ENCODE measurements at regions not wholly inside any gene's neighbourhood (a gene's known extent, or its start where the extent isn't known, plus 50 kb on each side); places are given as distances from the start of the nearest gene placed in this dataset.

- no peaks in the 10 kb centered on the region for H3K4me1 Mint-ChIP-seq
- H3K27ac Mint-ChIP-seq: no peak overlapping the region
- H3K36me3 Mint-ChIP-seq: no peaks in the 10 kb centered on the region
- no peak for DNase-seq
- POLR2A ChIA-PET: no interaction called here
- no peak for ATAC-seq
- no peaks in the 10 kb centered on the region for H3K9me3 Mint-ChIP-seq
- peaks cover 0 to 4% (median 0%) of the 10 kb centered on the region in 5 donors for H3K27me3 Mint-ChIP-seq
- no peak overlapping the region for H3K4me3 Mint-ChIP-seq
These were observed 662.4 kb downstream of the TBC1D4 start for GRCh38 chr13:74819549-74819948.

- ATAC-seq: no peak
- no peak for DNase-seq
- no peak overlapping the region for H3K4me3 Mint-ChIP-seq
- H3K9me3 Mint-ChIP-seq: peaks cover 1 to 18% (median 5%) of the 10 kb centered on the region in 9 donors
- POLR2A ChIA-PET: no interaction called here
- H3K36me3 Mint-ChIP-seq: peaks cover 0 to 4% (median 0%) of the 10 kb centered on the region in 3 donors
- no peak overlapping the region for H3K27ac Mint-ChIP-seq
- peaks cover 0 to 4% (median 0%) of the 10 kb centered on the region in 5 donors for H3K27me3 Mint-ChIP-seq
- H3K4me1 Mint-ChIP-seq: no peaks in the 10 kb centered on the region
These were observed 665.2 kb downstream of the TBC1D4 start for GRCh38 chr13:74816737-74817136.

GRCh38 chr13:74796157-74796556 is 662.0 kb upstream of the KLF12 start:
- no peaks in the 10 kb centered on the region for H3K4me1 Mint-ChIP-seq
- H3K4me3 Mint-ChIP-seq: no peak overlapping the region
- no peak overlapping the region for H3K27ac Mint-ChIP-seq
- no peak for ATAC-seq
- H3K27me3 Mint-ChIP-seq: peaks cover 12 to 66% (median 22%) of the 10 kb centered on the region in 5 donors
- DNase-seq: no peak
- POLR2A ChIA-PET: no interaction called here
- H3K36me3 Mint-ChIP-seq: peaks cover 0 to 5% (median 0%) of the 10 kb centered on the region in 3 donors
- H3K9me3 Mint-ChIP-seq: peaks cover 0 to 12% (median 4%) of the 10 kb centered on the region in 9 donors

GRCh38 chr13:74795526-74795925 is 661.3 kb upstream of the KLF12 start:
- DNase-seq (no peak), ATAC-seq (no peak)
- Mint-ChIP-seq H3K4me1 (no peaks in the 10 kb centered on the region), H3K27me3 (peaks cover 12 to 70% (median 22%) of the 10 kb centered on the region in 5 donors), H3K27ac (no peak overlapping the region), H3K36me3 (peaks cover 0 to 5% (median 0%) of the 10 kb centered on the region in 3 donors), H3K4me3 (no peak overlapping the region), H3K9me3 (peaks cover 0 to 16% (median 4%) of the 10 kb centered on the region in 9 donors)
- POLR2A ChIA-PET: no interaction called here

- Mint-ChIP-seq H3K27ac (no peak overlapping the region), H3K36me3 (peaks cover 0 to 5% (median 0%) of the 10 kb centered on the region in 3 donors), H3K4me3 (no peak overlapping the region), H3K4me1 (no peaks in the 10 kb centered on the region), H3K9me3 (peaks cover 0 to 16% (median 4%) of the 10 kb centered on the region in 9 donors), H3K27me3 (peaks cover 12 to 73% (median 22%) of the 10 kb centered on the region in 5 donors)
- DNase-seq: no peak
- POLR2A ChIA-PET: no interaction called here
- no peak for ATAC-seq
These were observed 660.4 kb upstream of the KLF12 start for GRCh38 chr13:74794582-74794981.

GRCh38 chr13:74794147-74794546 is 659.9 kb upstream of the KLF12 start:
- H3K4me3 Mint-ChIP-seq: no peak overlapping the region
- H3K4me1 Mint-ChIP-seq: no peaks in the 10 kb centered on the region
- H3K27me3 Mint-ChIP-seq: peaks cover 8 to 69% (median 18%) of the 10 kb centered on the region in 5 donors
- POLR2A ChIA-PET: no interaction called here
- H3K36me3 Mint-ChIP-seq: peaks cover 0 to 1% (median 0%) of the 10 kb centered on the region in 3 donors
- ATAC-seq (no peak), DNase-seq (no peak)
- peak overlapping the region in 1 of 10 donors; percentile 40 for H3K27ac Mint-ChIP-seq
- peaks cover 0 to 16% (median 3%) of the 10 kb centered on the region in 9 donors for H3K9me3 Mint-ChIP-seq

GRCh38 chr13:74784959-74785358 is 650.8 kb upstream of the KLF12 start:
- Mint-ChIP-seq H3K4me1 (no peaks in the 10 kb centered on the region), H3K36me3 (no peaks in the 10 kb centered on the region), H3K4me3 (no peak overlapping the region), H3K27me3 (peaks cover 0 to 9% (median 4%) of the 10 kb centered on the region in 5 donors), H3K9me3 (no peaks in the 10 kb centered on the region), H3K27ac (no peak overlapping the region)
- POLR2A ChIA-PET: interaction anchor here (0.7 kb wide), 1 partner anchor 571 kb away, joined by 6 read pairs; no protein-coding TSS in a partner anchor
- DNase-seq (no peak), ATAC-seq (no peak)

- POLR2A ChIA-PET: no interaction called here
- ATAC-seq: no peak
- Mint-ChIP-seq H3K9me3 (no peaks in the 10 kb centered on the region), H3K27me3 (peaks cover 3 to 19% (median 5%) of the 10 kb centered on the region in 5 donors), H3K4me1 (peaks cover 0 to 2% (median 0%) of the 10 kb centered on the region in 4 donors), H3K27ac (no peak overlapping the region), H3K4me3 (no peak overlapping the region), H3K36me3 (no peaks in the 10 kb centered on the region)
- DNase-seq: no peak
These were observed 644.7 kb upstream of the KLF12 start for GRCh38 chr13:74778946-74779345.

GRCh38 chr13:74778087-74778486 is 643.9 kb upstream of the KLF12 start:
- Mint-ChIP-seq H3K27ac (no peak overlapping the region), H3K4me3 (no peak overlapping the region), H3K27me3 (peaks cover 3 to 21% (median 8%) of the 10 kb centered on the region in 5 donors), H3K9me3 (peaks cover 0 to 3% (median 0%) of the 10 kb centered on the region in 9 donors), H3K4me1 (peaks cover 0 to 2% (median 0%) of the 10 kb centered on the region in 4 donors), H3K36me3 (no peaks in the 10 kb centered on the region)
- DNase-seq (no peak), ATAC-seq (no peak)
- POLR2A ChIA-PET: interaction anchor here (0.9 kb wide), 1 partner anchor 11 kb away, joined by 3 read pairs; no protein-coding TSS in a partner anchor

- DNase-seq (no peak), ATAC-seq (no peak)
- Mint-ChIP-seq H3K27me3 (peaks cover 5 to 15% (median 6%) of the 10 kb centered on the region in 5 donors), H3K4me1 (peaks cover 0 to 2% (median 0%) of the 10 kb centered on the region in 4 donors), H3K27ac (no peak overlapping the region), H3K9me3 (peaks cover 0 to 3% (median 0%) of the 10 kb centered on the region in 9 donors), H3K4me3 (no peak overlapping the region), H3K36me3 (no peaks in the 10 kb centered on the region)
- POLR2A ChIA-PET: no interaction called here
These were observed 640.1 kb upstream of the KLF12 start for GRCh38 chr13:74774264-74774663.

GRCh38 chr13:74773248-74773647 is 639.0 kb upstream of the KLF12 start:
- Mint-ChIP-seq H3K36me3 (no peaks in the 10 kb centered on the region), H3K9me3 (peaks cover 0 to 3% (median 0%) of the 10 kb centered on the region in 9 donors), H3K4me1 (peaks cover 0 to 2% (median 0%) of the 10 kb centered on the region in 4 donors), H3K27me3 (peaks cover 5 to 15% (median 6%) of the 10 kb centered on the region in 5 donors), H3K27ac (no peak overlapping the region), H3K4me3 (no peak overlapping the region)
- ATAC-seq (no peak), DNase-seq (no peak)
- POLR2A ChIA-PET: no interaction called here

GRCh38 chr13:74771964-74772363 is 637.8 kb upstream of the KLF12 start:
- peaks cover 0 to 2% (median 0%) of the 10 kb centered on the region in 4 donors for H3K4me1 Mint-ChIP-seq
- no peaks in the 10 kb centered on the region for H3K36me3 Mint-ChIP-seq
- no peak overlapping the region for H3K27ac Mint-ChIP-seq
- no peak overlapping the region for H3K4me3 Mint-ChIP-seq
- H3K9me3 Mint-ChIP-seq: peaks cover 0 to 3% (median 0%) of the 10 kb centered on the region in 9 donors
- peaks cover 5 to 15% (median 6%) of the 10 kb centered on the region in 5 donors for H3K27me3 Mint-ChIP-seq
- ATAC-seq: no peak
- DNase-seq: no peak
- POLR2A ChIA-PET: no interaction called here

GRCh38 chr13:74770361-74770760 is 636.2 kb upstream of the KLF12 start:
- ATAC-seq (no peak), DNase-seq (no peak)
- peaks cover 0 to 2% (median 0%) of the 10 kb centered on the region in 4 donors for H3K4me1 Mint-ChIP-seq
- peaks cover 0 to 3% (median 0%) of the 10 kb centered on the region in 9 donors for H3K9me3 Mint-ChIP-seq
- POLR2A ChIA-PET: no interaction called here
- H3K27me3 Mint-ChIP-seq: peaks cover 0 to 9% (median 6%) of the 10 kb centered on the region in 5 donors
- H3K4me3 Mint-ChIP-seq: no peak overlapping the region
- no peaks in the 10 kb centered on the region for H3K36me3 Mint-ChIP-seq
- no peak overlapping the region for H3K27ac Mint-ChIP-seq

- Mint-ChIP-seq H3K27me3 (peaks cover 0 to 6% (median 3%) of the 10 kb centered on the region in 5 donors), H3K4me3 (no peak overlapping the region), H3K4me1 (no peaks in the 10 kb centered on the region), H3K27ac (no peak overlapping the region), H3K9me3 (peaks cover 0 to 3% (median 0%) of the 10 kb centered on the region in 9 donors), H3K36me3 (no peaks in the 10 kb centered on the region)
- DNase-seq (no peak), ATAC-seq (no peak)
- POLR2A ChIA-PET: no interaction called here
These were observed 635.1 kb upstream of the KLF12 start for GRCh38 chr13:74769333-74769732.
